NT2/D1 (cell line): ENCODE measurements at regions not wholly inside any gene's neighbourhood (a gene's known extent, or its start where the extent isn't known, plus 50 kb on each side); places are given as distances from the start of the nearest gene placed in this dataset.
"Not testable (repeated sequence)": the region's sequence is repeated elsewhere in the genome, so short reads cannot be mapped to it uniquely, and the experiment has no call there.

Experiments used
- DNase-seq: peaks from one replicate; pipeline ENCODE4 v3.0.0-alpha.2; 2011; ENCODE audit warnings: low read depth, low spot score
- H3K27me3 ChIP-seq: 2 replicates; pipeline ENCODE4 v1.6.0; 2011; ENCODE audit warnings: mild to moderate bottlenecking; ENCODE audit not compliant: insufficient read length, insufficient read depth
- H3K36me3 ChIP-seq: 2 replicates; pipeline ENCODE4 v1.6.1; 2011; ENCODE audit warnings: mild to moderate bottlenecking, low read length, mixed read lengths; ENCODE audit not compliant: insufficient read depth, insufficient read length
- H3K4me1 ChIP-seq: 2 replicates; pipeline ENCODE4 v1.5.1; 2011; ENCODE audit not compliant: insufficient read depth, insufficient read length
- H3K4me3 ChIP-seq: 2 replicates; pipeline ENCODE4 v1.5.1; 2011; ENCODE audit warnings: low read depth; ENCODE audit not compliant: insufficient read length
- H3K9ac ChIP-seq: 2 replicates; pipeline ENCODE4 v1.6.0; 2011; ENCODE audit warnings: low read depth; ENCODE audit not compliant: insufficient read length
- H3K9me3 ChIP-seq: 2 replicates; pipeline ENCODE4 v1.5.1; 2011; ENCODE audit warnings: mild to moderate bottlenecking, low read length; ENCODE audit not compliant: insufficient read depth
- SUZ12 ChIP-seq: IDR thresholded peaks from 2 replicates; pipeline ENCODE4 v1.6.1; 2011; ENCODE audit not compliant: insufficient read length, insufficient read depth; ENCODE audit errors: extremely low read depth
- YY1 ChIP-seq: IDR thresholded peaks from 2 replicates; pipeline ENCODE4 v1.6.1; 2011; ENCODE audit not compliant: insufficient read length, insufficient read depth
- ZNF274 ChIP-seq: IDR thresholded peaks from 2 replicates; pipeline ENCODE4 v1.6.1; 2011; ENCODE audit warnings: mild to moderate bottlenecking, low read depth, low read length

DNA sequence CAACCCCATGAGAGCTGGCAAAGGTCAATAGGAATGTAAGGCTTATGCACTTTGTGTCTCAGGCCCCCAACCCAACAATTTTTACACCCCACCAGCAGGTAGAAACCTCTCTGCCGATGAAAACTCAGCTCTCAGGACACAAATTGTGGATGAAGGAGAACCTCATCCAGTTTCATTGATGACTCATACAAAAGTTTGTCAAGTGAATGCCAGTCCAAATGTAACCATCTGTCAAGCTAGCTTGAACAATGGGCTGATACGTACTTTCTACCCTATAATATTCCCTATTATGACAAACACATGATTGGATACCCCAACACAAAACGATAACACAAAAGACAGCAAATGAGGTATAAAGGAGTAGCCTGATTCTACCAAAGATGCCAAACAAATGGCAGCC is 321.2 kb upstream of the TMEFF2 start:
- Histone ChIP-seq H3K36me3 (no peaks in the 10 kb centered on the region), H3K4me1 (no peaks in the 10 kb centered on the region), H3K4me3 (no peak overlapping the region), H3K27me3 (no peaks in the 10 kb centered on the region), H3K9me3 (no peaks in the 10 kb centered on the region), H3K9ac (no peak overlapping the region)
- DNase-seq, result no peak
- no peak for TF ChIP-seq SUZ12
- TF ChIP-seq YY1, result no peak
- no peak for TF ChIP-seq ZNF274

GRCh38 chr2:192513575-192513974 is 318.8 kb upstream of the TMEFF2 start:
- Histone ChIP-seq H3K27me3 (no peaks in the 10 kb centered on the region), H3K4me1 (no peaks in the 10 kb centered on the region)

GRCh38 chr2:192507836-192508450 is 313.2 kb upstream of the TMEFF2 start:
- H3K9ac ChIP-seq, DNase-seq, H3K27me3 ChIP-seq, H3K4me3 ChIP-seq, H3K36me3 ChIP-seq, H3K4me1 ChIP-seq: not testable (repeated sequence)
- peaks cover 19% of the 10 kb centered on the region; the same call in 1 of the 2 replicates for H3K9me3 ChIP-seq

More at GRCh38 chr2:192513575-192513974, 318.8 kb upstream of the TMEFF2 start:
- Histone ChIP-seq H3K9me3 (no peaks in the 10 kb centered on the region; the same call in 1 of the 2 replicates), H3K9ac (no peak overlapping the region), H3K4me3 (no peak overlapping the region), H3K36me3 (no peaks in the 10 kb centered on the region)
- no peak for DNase-seq
- TF ChIP-seq SUZ12, result no peak
- no peak for TF ChIP-seq ZNF274
- TF ChIP-seq YY1, result no peak

- H3K9me3 ChIP-seq, result no peaks in the 10 kb centered on the region; the same call in 1 of the 2 replicates
- H3K36me3 ChIP-seq, result no peaks in the 10 kb centered on the region
- H3K27me3 ChIP-seq, result no peaks in the 10 kb centered on the region
- no peak for DNase-seq
- H3K4me1 ChIP-seq, result no peaks in the 10 kb centered on the region
- TF ChIP-seq ZNF274 (no peak), YY1 (no peak), SUZ12 (no peak)
- no peak overlapping the region for H3K4me3 ChIP-seq
- H3K9ac ChIP-seq, result no peak overlapping the region
These were observed 305.9 kb upstream of the TMEFF2 start for GRCh38 chr2:192500550-192501200.

DNA sequence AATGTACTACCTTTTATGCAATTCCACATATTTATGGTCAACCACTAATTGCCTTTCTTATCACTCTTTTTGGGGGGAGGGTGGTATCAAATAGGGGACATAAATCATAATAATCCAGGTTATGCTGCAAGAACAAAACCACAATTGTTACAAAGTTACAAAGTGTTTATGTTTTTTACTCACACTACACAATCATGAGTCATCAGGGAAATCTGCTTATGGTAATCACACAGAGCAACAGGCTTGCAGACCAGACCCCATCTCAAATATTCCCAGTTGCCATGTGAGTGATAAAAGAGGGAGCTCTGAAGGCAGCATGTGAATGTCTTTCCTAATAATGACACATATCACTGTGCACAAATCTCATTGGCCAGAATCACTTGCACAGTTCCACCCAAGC is 304.7 kb upstream of the TMEFF2 start:
- Histone ChIP-seq H3K9ac (no peak overlapping the region), H3K4me3 (no peak overlapping the region), H3K4me1 (no peaks in the 10 kb centered on the region), H3K9me3 (no peaks in the 10 kb centered on the region; the same call in 1 of the 2 replicates), H3K36me3 (no peaks in the 10 kb centered on the region), H3K27me3 (no peaks in the 10 kb centered on the region)
- no peak for TF ChIP-seq ZNF274
- TF ChIP-seq YY1, result no peak
- no peak for TF ChIP-seq SUZ12
- DNase-seq, result no peak

DNA sequence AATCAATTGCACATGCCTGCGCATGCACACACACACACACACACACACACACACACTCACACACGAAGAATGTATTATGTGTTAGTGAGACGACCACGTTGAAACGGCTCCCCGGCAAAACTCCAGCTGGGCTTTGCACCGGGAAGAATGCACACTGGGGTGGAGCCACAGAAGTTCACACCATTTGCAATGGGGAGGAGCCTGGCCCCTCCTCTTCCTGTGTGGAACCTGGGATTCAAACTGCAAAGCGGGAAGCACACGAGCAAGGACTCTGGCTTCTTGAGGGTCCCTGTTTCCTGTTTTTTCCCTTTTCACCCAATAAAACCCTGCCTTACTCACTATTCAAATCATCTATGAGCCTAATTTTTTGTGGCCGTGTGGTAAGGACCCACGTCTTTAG is 304.0 kb upstream of the TMEFF2 start:
- DNase-seq, result no peak
- Histone ChIP-seq H3K4me3 (no peak overlapping the region), H3K27me3 (no peaks in the 10 kb centered on the region), H3K9me3 (no peaks in the 10 kb centered on the region; the same call in 1 of the 2 replicates), H3K4me1 (no peaks in the 10 kb centered on the region), H3K36me3 (no peaks in the 10 kb centered on the region), H3K9ac (no peak overlapping the region)
- no peak for TF ChIP-seq YY1
- TF ChIP-seq SUZ12, result no peak
- no peak for TF ChIP-seq ZNF274

DNA sequence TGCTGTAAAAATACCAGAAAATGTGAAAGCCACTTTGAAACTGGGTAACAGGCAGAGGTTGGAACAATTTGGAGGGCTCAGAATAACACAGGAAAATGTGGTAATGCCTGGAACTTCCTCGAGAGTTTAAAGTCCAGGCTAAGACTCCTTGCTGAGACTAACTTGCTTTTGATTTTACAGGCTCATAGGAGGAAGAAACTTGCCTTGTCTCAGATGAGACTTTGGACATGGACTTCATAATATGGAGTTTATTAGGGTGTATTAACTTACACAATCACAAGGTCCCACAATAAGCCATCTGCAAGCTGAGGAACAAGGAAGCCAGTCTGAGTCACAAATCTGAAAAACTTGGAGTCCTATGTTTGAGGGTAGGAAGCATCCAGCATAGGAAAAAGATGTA is 293.4 kb upstream of the TMEFF2 start:
- not testable (repeated sequence) for H3K9ac ChIP-seq, H3K9me3 ChIP-seq, DNase-seq, H3K36me3 ChIP-seq, H3K4me3 ChIP-seq, H3K27me3 ChIP-seq, H3K4me1 ChIP-seq
